SU-DHL-6 (cell line): ENCODE measurements at regions not wholly inside any gene's neighbourhood (a gene's known extent, or its start where the extent isn't known, plus 50 kb on each side); places are given as distances from the start of the nearest gene placed in this dataset.

ENCODE experiments used
- EZH2phosphoT487 ChIP-seq: fragments of 200-600 bp; sonication (generic), shearing (Covaris generic); conservative IDR thresholded peaks from 2 replicates; pipeline ENCODE4 v1.6.1; 2018; ENCODE audit warnings: mild to moderate bottlenecking, antibody characterized with exemption, low read length, moderate library complexity, mixed read lengths
- TF ChIP-seq, protein P1 (sequence below): fragments of 200-600 bp; sonication (generic); IDR thresholded peaks from one replicate; pipeline ENCODE4 v1.5.1; 2017; ENCODE audit warnings: antibody characterized with exemption, mild to moderate bottlenecking, low read length, moderate library complexity; ENCODE audit not compliant: insufficient read depth, poor library complexity, severe bottlenecking

GRCh38 chr20:24212494-24212893 lies 223.9 kb upstream of the GGTLC1 start:
- TF ChIP-seq, protein P1, sequence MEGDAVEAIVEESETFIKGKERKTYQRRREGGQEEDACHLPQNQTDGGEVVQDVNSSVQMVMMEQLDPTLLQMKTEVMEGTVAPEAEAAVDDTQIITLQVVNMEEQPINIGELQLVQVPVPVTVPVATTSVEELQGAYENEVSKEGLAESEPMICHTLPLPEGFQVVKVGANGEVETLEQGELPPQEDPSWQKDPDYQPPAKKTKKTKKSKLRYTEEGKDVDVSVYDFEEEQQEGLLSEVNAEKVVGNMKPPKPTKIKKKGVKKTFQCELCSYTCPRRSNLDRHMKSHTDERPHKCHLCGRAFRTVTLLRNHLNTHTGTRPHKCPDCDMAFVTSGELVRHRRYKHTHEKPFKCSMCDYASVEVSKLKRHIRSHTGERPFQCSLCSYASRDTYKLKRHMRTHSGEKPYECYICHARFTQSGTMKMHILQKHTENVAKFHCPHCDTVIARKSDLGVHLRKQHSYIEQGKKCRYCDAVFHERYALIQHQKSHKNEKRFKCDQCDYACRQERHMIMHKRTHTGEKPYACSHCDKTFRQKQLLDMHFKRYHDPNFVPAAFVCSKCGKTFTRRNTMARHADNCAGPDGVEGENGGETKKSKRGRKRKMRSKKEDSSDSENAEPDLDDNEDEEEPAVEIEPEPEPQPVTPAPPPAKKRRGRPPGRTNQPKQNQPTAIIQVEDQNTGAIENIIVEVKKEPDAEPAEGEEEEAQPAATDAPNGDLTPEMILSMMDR = no peak
- no peak for TF ChIP-seq EZH2phosphoT487
